Myocyte (in vitro differentiated cells): ENCODE measurements at regions not wholly inside any gene's neighbourhood (a gene's known extent, or its start where the extent isn't known, plus 50 kb on each side); places are given as distances from the start of the nearest gene placed in this dataset.
"Not testable (repeated sequence)": the region's sequence is repeated elsewhere in the genome, so short reads cannot be mapped to it uniquely, and the experiment has no call there.

Experiments
- DNase-seq: peaks from one replicate; pipeline ENCODE4 v3.0.0-alpha.2; 2012; ENCODE audit warnings: low read depth

GRCh38 chr3:99319961-99320360 is 318.4 kb upstream of the COL8A1 start:
- peak; percentile 47 for DNase-seq

- no peak for DNase-seq
Observed at GRCh38 chr3:99319450-99319849, 318.9 kb upstream of the COL8A1 start.

- no peak for DNase-seq
Observed at GRCh38 chr3:99317201-99317600, 321.2 kb upstream of the COL8A1 start.

DNA sequence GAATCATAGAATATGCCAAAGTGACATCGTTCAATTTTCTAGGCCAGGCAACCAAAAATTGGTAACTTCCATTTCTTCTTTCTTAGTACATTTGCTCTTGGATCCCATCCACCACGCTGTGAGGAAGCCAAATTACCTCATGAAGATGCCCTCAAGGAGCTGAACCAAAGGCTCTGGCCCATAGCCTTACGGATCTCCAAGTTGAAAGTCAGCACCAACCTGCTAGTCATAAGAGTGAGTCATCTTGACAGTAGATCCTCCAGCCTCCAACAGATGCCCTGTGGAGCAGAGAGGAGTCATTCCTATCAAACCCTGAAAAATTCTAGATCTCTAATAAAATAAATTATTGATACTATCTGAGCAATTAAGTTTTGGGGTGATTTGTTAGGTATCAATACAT is 322.5 kb upstream of the COL8A1 start:
- DNase-seq = no peak

GRCh38 chr3:99313485-99313884 is 324.9 kb upstream of the COL8A1 start:
- DNase-seq = no peak

DNA sequence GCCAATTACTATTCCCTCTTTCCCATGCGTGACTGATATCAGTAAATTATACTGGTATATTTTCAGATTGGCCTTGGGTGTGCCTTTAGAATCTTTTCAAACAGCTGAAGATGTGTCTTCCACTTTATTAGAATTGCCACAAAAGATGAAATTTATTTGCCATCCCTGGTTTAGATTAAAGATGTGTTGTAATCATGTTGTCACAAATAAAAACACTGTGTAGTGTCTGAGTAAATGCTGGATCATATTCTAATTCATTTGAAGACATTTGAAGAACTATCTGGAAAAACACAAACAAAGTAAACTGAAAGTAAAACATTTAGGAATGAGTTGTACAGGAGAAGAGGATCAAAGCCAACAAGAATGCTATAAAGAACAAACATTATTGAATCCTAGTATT is 339.7 kb upstream of the COL8A1 start:
- DNase-seq = no peak

- no peak for DNase-seq
Observed at GRCh38 chr3:99295836-99296235, 342.6 kb upstream of the COL8A1 start.

- not testable (repeated sequence) for DNase-seq
Observed at GRCh38 chr3:99294092-99294491, 344.3 kb upstream of the COL8A1 start.

- no peak for DNase-seq
Observed at GRCh38 chr3:99287876-99288275, 350.5 kb upstream of the COL8A1 start.

- no peak for DNase-seq
Observed at GRCh38 chr3:99286266-99286845, 352.0 kb upstream of the COL8A1 start.

DNA sequence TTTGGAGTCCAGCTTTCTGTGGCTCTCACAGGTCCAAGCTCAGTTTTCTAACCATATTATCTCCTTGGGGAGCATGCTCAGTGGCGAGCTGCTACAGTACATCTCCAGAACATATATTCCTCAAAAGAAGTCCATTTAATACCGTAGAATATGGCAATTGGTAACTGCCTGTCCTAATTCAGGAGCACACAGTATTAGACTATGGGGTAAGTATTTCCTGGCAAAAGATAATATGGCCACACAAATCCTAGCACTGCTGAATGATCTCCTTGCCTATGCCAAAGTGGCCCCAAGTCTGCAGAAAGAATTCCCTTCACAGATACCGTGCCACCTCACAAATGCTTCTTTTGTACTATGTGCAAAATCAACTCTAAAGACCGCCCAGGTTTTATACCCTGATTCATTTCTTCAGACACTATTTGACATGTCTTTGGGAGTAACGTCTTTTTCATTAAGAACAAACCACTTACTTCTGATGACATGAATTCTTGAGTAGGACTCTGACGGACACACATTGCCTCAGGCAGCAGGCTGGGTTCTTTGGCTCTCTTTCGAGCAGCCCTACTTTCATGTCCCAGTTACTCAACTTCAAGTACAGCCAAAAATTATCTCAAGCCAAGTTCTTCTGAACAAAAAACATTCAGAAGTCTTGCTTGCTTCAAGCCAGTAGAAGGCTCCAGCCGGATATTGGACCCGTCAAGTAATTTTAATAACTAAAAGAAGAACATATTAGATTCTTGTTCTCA is 368.3 kb upstream of the DCBLD2 start:
- DNase-seq = no peak

DNA sequence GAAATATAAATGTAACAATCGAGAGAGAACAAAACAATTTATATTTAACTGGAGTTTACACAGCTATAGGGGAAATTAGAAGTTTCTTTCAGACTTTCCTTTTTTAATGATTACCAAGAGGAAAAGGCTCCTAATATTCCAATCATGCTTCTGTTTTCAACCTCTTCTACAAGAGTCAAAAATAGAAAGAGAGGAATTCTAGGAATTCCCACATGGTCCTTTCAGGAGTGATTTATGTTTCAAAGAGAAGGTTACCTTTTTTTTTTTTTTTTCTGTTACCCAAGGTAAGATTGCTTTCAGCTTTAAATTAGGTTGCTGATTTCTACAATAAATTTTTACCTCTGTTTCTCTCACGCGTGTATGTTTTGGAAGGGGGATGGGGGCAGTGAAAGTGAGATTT is 355.3 kb upstream of the DCBLD2 start:
- no peak for DNase-seq

DNA sequence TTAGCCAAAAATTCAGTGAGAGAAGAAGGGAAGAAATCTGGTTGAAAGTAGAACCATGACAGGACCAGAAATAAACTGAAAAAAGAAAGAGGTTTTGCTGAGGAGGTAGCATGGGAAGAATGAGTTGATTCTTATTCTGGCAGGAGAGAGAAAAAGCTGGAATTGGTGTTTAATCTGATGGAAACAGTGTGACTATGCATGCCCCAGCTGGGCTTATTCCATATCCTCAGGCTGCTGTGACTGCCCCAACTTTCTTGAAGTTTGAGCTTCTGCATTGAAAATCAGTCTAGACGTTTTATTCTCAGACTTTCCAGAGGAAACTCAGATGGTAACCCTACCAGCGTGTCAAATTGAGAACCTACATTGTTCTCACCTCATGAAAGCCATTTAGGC is 352.5 kb upstream of the DCBLD2 start:
- no peak for DNase-seq

GRCh38 chr3:99250821-99251355 is 349.4 kb upstream of the DCBLD2 start:
- DNase-seq = no peak

- no peak for DNase-seq
Observed at GRCh38 chr3:99250272-99250671, 348.8 kb upstream of the DCBLD2 start.

DNA sequence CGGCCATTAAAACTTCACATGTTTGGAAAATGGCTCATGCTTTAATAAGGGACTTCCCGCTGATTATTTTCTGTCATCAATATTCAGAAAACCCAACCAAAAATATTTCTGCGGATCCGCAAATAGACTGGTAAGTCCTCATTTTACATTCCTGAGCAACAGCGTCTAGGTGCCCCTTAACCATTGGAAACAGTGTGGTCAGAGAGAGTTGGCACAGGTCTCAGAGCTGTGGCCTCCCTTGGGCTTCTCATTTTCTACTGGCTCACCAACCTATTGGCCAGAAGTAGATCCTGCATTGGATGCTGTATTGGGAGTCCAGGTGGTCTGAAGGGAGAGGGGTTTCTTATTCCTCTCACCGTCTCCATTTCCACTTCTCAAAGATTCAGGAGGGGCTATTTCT is 348.1 kb upstream of the DCBLD2 start:
- DNase-seq = peak; percentile 15

- DNase-seq = no peak
Observed at GRCh38 chr3:99248913-99249312, 347.4 kb upstream of the DCBLD2 start.

- no peak for DNase-seq
Observed at GRCh38 chr3:99248130-99248529, 346.6 kb upstream of the DCBLD2 start.

DNA sequence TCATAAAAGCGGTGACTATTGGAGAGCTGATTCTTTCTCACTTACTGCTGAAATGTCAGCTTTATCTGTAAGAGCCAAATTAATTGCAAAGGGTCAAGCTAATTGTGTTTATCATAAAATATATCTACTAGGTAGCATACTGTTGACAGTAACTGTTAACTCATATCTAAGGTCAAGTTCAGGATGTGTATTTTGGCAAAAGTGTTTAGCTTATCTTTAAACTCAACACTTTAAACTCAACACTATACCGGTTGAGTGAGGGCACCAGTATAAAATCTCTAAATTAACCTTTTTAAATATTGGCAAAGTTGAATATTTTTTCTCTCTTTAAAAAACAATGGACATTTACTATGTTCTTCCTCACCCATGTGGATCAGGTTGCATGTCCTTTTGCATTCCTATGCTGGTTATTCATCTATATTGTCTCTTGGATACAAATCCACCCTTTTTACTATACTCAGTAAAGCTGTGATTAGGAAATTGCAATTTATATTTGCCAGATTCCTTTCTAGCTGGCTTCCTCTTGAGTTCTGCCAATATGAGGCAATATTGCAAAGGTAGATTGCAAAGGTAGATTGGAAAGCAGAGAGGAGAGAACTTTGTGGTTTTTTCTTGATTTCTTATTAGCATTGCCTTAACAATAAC is 344.6 kb upstream of the DCBLD2 start:
- no peak for DNase-seq

DNA sequence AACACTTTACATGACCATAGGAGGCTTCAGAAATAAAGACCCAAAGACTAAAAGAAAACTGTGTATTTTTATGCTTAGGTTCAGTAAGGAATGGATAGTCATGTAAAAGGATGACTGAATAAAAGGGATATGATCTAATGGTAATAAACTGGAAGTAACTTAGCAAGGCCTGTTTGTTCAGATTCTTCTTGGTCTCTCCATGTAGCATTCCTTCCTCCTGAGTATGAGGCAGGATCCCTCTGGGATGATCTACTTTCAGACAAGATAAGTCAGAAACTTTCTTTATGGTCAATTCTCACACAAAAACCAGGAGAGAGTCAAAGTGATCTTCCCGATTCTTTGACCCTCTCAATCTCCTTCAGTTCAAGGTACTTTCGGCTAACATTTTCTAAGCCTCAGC is 340.8 kb upstream of the DCBLD2 start:
- no peak for DNase-seq

DNA sequence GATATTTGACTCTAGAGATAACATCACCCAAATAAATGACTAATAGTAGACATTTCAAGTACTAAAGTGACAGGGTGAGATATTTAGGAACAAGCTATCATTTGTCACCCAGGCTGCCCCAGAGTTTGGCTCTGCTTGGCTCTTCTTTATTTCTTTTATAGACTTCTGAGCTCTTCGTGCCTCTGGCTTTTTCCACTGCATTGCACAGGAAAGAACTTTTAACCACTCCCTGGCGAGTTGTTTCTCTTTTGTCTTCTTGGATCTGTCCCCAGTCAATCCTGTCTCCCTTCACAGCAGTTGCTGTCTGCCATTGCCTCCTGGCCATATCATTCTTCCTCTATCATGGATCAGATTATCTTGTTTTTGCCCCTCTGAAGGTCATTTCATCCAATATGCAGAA is 339.2 kb upstream of the DCBLD2 start:
- peak; percentile 47 for DNase-seq

GRCh38 chr3:99236576-99236975 is 335.1 kb upstream of the DCBLD2 start:
- no peak for DNase-seq

- DNase-seq = no peak
Observed at GRCh38 chr3:99232696-99233095, 331.2 kb upstream of the DCBLD2 start.
